ENCODE measurements at regions not wholly inside any gene's neighbourhood (a gene's known extent, or its start where the extent isn't known, plus 50 kb on each side); places are given as distances from the start of the nearest gene placed in this dataset.

- Histone ChIP-seq H3K27me3 (ENCODE audit: control insufficient read depth, insufficient read depth, low read length, poor library complexity, severe bottlenecking) (no peaks in the 10 kb centered on the region), H3K9me3 (ENCODE audit: control insufficient read depth, low read length) (no peaks in the 10 kb centered on the region), H3K27ac (ENCODE audit: low read depth, low read length) (no peak overlapping the region), H3K9ac (ENCODE audit: extremely low read depth, low read length, poor library complexity, severe bottlenecking) (no peak overlapping the region), H3K4me1 (ENCODE audit: control insufficient read depth, insufficient read depth, low read length) (no peaks in the 10 kb centered on the region), H3K4me3 (ENCODE audit: low read length) (no peak overlapping the region), H3K36me3 (ENCODE audit: control insufficient read depth, insufficient read depth, low read length) (no peaks in the 10 kb centered on the region)
- DNase-seq, result no peak
- Mint-ChIP-seq H3K27me3 (ENCODE audit: insufficient read depth) (no peaks in the 10 kb centered on the region), H3K9me3 (no peaks in the 10 kb centered on the region), H3K27ac (no peak overlapping the region), H3K4me3 (no peak overlapping the region), H3K36me3 (ENCODE audit: low read depth) (no peaks in the 10 kb centered on the region), H3K4me1 (no peaks in the 10 kb centered on the region)
- TF ChIP-seq CTCF (conservative IDR thresholded peaks at IDR 0.05), result no peak
Measured at GRCh38 chr3:30142946-30143345, 463.5 kb upstream of the TGFBR2 start.

GRCh38 chr3:30145281-30145680, 461.1 kb upstream of the TGFBR2 start:
- Mint-ChIP-seq H3K9me3 (no peaks in the 10 kb centered on the region), H3K27me3 (ENCODE audit: insufficient read depth) (no peaks in the 10 kb centered on the region), H3K4me1 (no peaks in the 10 kb centered on the region), H3K27ac (no peak overlapping the region), H3K4me3 (no peak overlapping the region), H3K36me3 (ENCODE audit: low read depth) (no peaks in the 10 kb centered on the region)
- no peak for TF ChIP-seq CTCF (conservative IDR thresholded peaks at IDR 0.05)
- Histone ChIP-seq H3K9ac (ENCODE audit: extremely low read depth, low read length, poor library complexity, severe bottlenecking) (no peak overlapping the region), H3K27me3 (ENCODE audit: control insufficient read depth, insufficient read depth, low read length, poor library complexity, severe bottlenecking) (no peaks in the 10 kb centered on the region), H3K9me3 (ENCODE audit: control insufficient read depth, low read length) (no peaks in the 10 kb centered on the region), H3K27ac (ENCODE audit: low read depth, low read length) (no peak overlapping the region), H3K4me1 (ENCODE audit: control insufficient read depth, insufficient read depth, low read length) (no peaks in the 10 kb centered on the region), H3K4me3 (ENCODE audit: low read length) (no peak overlapping the region), H3K36me3 (ENCODE audit: control insufficient read depth, insufficient read depth, low read length) (no peaks in the 10 kb centered on the region)
- no peak for DNase-seq

GRCh38 chr3:30146978-30147377, 459.4 kb upstream of the TGFBR2 start:
- H3K4me3 ChIP-seq (ENCODE audit: low read length), result no peak overlapping the region
- H3K36me3 ChIP-seq (ENCODE audit: control insufficient read depth, insufficient read depth, low read length), result no peaks in the 10 kb centered on the region
- no peaks in the 10 kb centered on the region for H3K4me1 Mint-ChIP-seq
- H3K9me3 ChIP-seq (ENCODE audit: control insufficient read depth, low read length), result no peaks in the 10 kb centered on the region
- no peaks in the 10 kb centered on the region for H3K4me1 ChIP-seq (ENCODE audit: control insufficient read depth, insufficient read depth, low read length)
- H3K27me3 Mint-ChIP-seq (ENCODE audit: insufficient read depth), result no peaks in the 10 kb centered on the region
- H3K4me3 Mint-ChIP-seq, result no peak overlapping the region
- H3K9ac ChIP-seq (ENCODE audit: extremely low read depth, low read length, poor library complexity, severe bottlenecking), result no peak overlapping the region
- no peaks in the 10 kb centered on the region for H3K36me3 Mint-ChIP-seq (ENCODE audit: low read depth)
- no peak for TF ChIP-seq CTCF (conservative IDR thresholded peaks at IDR 0.05)
- no peak for DNase-seq
- H3K27ac Mint-ChIP-seq, result no peak overlapping the region
- H3K27me3 ChIP-seq (ENCODE audit: control insufficient read depth, insufficient read depth, low read length, poor library complexity, severe bottlenecking), result no peaks in the 10 kb centered on the region
- no peaks in the 10 kb centered on the region for H3K9me3 Mint-ChIP-seq
- no peak overlapping the region for H3K27ac ChIP-seq (ENCODE audit: low read depth, low read length)

Data from endodermal cell (in vitro differentiated cells).